ENCODE measurements at regions not wholly inside any gene's neighbourhood (a gene's known extent, or its start where the extent isn't known, plus 50 kb on each side); places are given as distances from the start of the nearest gene placed in this dataset.

- TF ChIP-seq POLR2AphosphoS5 (IDR thresholded peaks at IDR 0.05; ENCODE audit: insufficient read depth in 1 of 2, low read depth in 1 of 2) (no peak), CTCF (IDR thresholded peaks at IDR 0.05) (no peak)
Measured at GRCh38 chr3:189117087-189117486, 54.7 kb upstream of the TPRG1 start.

All from vagina (tissue), 2 donors.